Astrocyte (in vitro differentiated cells and primary cell): ENCODE measurements at regions not wholly inside any gene's neighbourhood (a gene's known extent, or its start where the extent isn't known, plus 50 kb on each side); places are given as distances from the start of the nearest gene placed in this dataset.

Source experiments
- DNase-seq: peaks from one replicate; pipeline ENCODE4 v3.0.0-alpha.2; 2010; ENCODE audit warnings: low read depth
- FAIRE-seq: peaks from 2 replicates; lab custom pipeline; 2011; peaks lifted over from hg19 to GRCh38; lab: Jason Lieb, UNC
- H2AFZ ChIP-seq: 2 replicates; pipeline ENCODE4 v1.6.0; 2012; ENCODE audit warnings: low read depth, low read length, inconsistent platforms
- H3K27ac ChIP-seq: 2 replicates; pipeline ENCODE4 v1.5.1; 2011; ENCODE audit warnings: low read depth, low read length, inconsistent platforms
- H3K27me3 ChIP-seq: 2 replicates; pipeline ENCODE4 v1.6.0; 2011; ENCODE audit warnings: low read length, inconsistent platforms; ENCODE audit not compliant: insufficient read depth
- H3K36me3 ChIP-seq: 2 replicates; pipeline ENCODE4 v1.5.1; 2011; ENCODE audit warnings: low read length, inconsistent platforms; ENCODE audit not compliant: insufficient read depth
- H3K4me1 ChIP-seq: 2 replicates; pipeline ENCODE4 v1.5.1; 2011; ENCODE audit warnings: low read length, inconsistent platforms; ENCODE audit not compliant: insufficient read depth
- H3K4me2 ChIP-seq: 2 replicates; pipeline ENCODE4 v1.6.0; 2012; ENCODE audit warnings: low read length, inconsistent platforms
- H3K4me3 ChIP-seq: 2 replicates; pipeline ENCODE4 v1.5.1; 2011; ENCODE audit warnings: low read depth, mild to moderate bottlenecking, low read length, inconsistent platforms; ENCODE audit not compliant: insufficient read depth
- H3K79me2 ChIP-seq: 2 replicates; pipeline ENCODE4 v1.6.0; 2012; ENCODE audit warnings: mild to moderate bottlenecking, low read length, inconsistent platforms; ENCODE audit not compliant: insufficient read depth
- H3K9ac ChIP-seq: 2 replicates; pipeline ENCODE4 v1.6.0; 2012; ENCODE audit warnings: mild to moderate bottlenecking, low read length, inconsistent platforms
- H3K9me3 ChIP-seq: 2 replicates; pipeline ENCODE4 v1.5.1; 2012; ENCODE audit warnings: low read depth, mild to moderate bottlenecking, low read length, inconsistent platforms; ENCODE audit not compliant: insufficient read depth
- H4K20me1 ChIP-seq: 2 replicates; pipeline ENCODE4 v1.6.0; 2012; ENCODE audit warnings: low read length, inconsistent platforms; ENCODE audit not compliant: insufficient read depth
- H3K27ac Mint-ChIP-seq: one replicate; pipeline ENCODE4 v1.8.0; 2021; ENCODE audit warnings: mild to moderate bottlenecking, mixed read lengths; ENCODE audit not compliant: unreplicated experiment
- H3K27me3 Mint-ChIP-seq: one replicate; pipeline ENCODE4 v1.8.0; 2021; ENCODE audit warnings: low read depth, mixed read lengths; ENCODE audit not compliant: unreplicated experiment
- H3K36me3 Mint-ChIP-seq: one replicate; pipeline ENCODE4 v1.8.0; 2021; ENCODE audit warnings: low read depth, mixed read lengths; ENCODE audit not compliant: unreplicated experiment
- H3K4me1 Mint-ChIP-seq: one replicate; pipeline ENCODE4 v1.8.0; 2021; ENCODE audit warnings: low read depth, mixed read lengths; ENCODE audit not compliant: unreplicated experiment
- H3K4me3 Mint-ChIP-seq: one replicate; pipeline ENCODE4 v1.8.0; 2021; ENCODE audit warnings: mild to moderate bottlenecking, moderate library complexity, mixed read lengths; ENCODE audit not compliant: unreplicated experiment
- H3K9me3 Mint-ChIP-seq: one replicate; pipeline ENCODE4 v1.8.0; 2021; ENCODE audit warnings: mild to moderate bottlenecking, mixed read lengths; ENCODE audit not compliant: unreplicated experiment
- EZH2 ChIP-seq: IDR thresholded peaks from 2 replicates; pipeline ENCODE4 v1.6.1; 2012; ENCODE audit warnings: mild to moderate bottlenecking, low read length, inconsistent platforms; ENCODE audit not compliant: insufficient read depth
- TF ChIP-seq, protein P1 (sequence below): IDR thresholded peaks from 2 replicates; pipeline ENCODE4 v1.5.1; 2011; ENCODE audit warnings: low read depth, mild to moderate bottlenecking, inconsistent platforms, low read length, moderate library complexity; ENCODE audit not compliant: insufficient read depth

DNA sequence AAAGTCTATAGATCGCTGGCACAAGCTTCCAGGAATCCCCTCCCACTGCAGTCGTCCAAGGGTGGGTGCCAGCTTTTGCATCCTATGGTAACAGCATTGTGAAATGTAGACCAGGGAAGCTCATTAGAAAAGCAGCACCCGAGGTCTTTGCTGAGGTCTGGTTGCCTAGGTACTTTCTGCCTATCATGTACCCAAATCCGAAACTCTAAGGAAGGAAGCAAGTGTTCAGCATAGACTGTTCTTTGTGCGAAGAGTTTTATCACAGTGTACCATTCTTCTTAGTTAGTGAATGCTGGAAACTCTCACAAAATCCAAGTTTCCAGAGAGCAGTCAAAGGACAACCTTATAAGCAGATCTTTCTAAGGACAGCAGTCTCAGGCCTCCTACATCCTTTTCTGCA, 1532.7 kb upstream of the TMEM132C start:
- H3K4me2 ChIP-seq: no peak overlapping the region
- H3K9ac ChIP-seq: no peak overlapping the region
- Mint-ChIP-seq H3K4me1 (no peaks in the 10 kb centered on the region), H3K36me3 (no peaks in the 10 kb centered on the region), H3K27me3 (no peaks in the 10 kb centered on the region), H3K9me3 (no peaks in the 10 kb centered on the region), H3K27ac (no peak overlapping the region), H3K4me3 (no peak overlapping the region)
- no peaks in the 10 kb centered on the region for H4K20me1 ChIP-seq
- no peak overlapping the region for H2AFZ ChIP-seq
- no peaks in the 10 kb centered on the region for H3K9me3 ChIP-seq
- FAIRE-seq (no peak), DNase-seq (no peak)
- no peaks in the 10 kb centered on the region for H3K4me1 ChIP-seq
- H3K36me3 ChIP-seq: no peaks in the 10 kb centered on the region
- no peaks in the 10 kb centered on the region for H3K27me3 ChIP-seq
- no peak overlapping the region for H3K27ac ChIP-seq
- no peak overlapping the region for H3K4me3 ChIP-seq
- no peak for TF ChIP-seq EZH2
- TF ChIP-seq, protein P1, sequence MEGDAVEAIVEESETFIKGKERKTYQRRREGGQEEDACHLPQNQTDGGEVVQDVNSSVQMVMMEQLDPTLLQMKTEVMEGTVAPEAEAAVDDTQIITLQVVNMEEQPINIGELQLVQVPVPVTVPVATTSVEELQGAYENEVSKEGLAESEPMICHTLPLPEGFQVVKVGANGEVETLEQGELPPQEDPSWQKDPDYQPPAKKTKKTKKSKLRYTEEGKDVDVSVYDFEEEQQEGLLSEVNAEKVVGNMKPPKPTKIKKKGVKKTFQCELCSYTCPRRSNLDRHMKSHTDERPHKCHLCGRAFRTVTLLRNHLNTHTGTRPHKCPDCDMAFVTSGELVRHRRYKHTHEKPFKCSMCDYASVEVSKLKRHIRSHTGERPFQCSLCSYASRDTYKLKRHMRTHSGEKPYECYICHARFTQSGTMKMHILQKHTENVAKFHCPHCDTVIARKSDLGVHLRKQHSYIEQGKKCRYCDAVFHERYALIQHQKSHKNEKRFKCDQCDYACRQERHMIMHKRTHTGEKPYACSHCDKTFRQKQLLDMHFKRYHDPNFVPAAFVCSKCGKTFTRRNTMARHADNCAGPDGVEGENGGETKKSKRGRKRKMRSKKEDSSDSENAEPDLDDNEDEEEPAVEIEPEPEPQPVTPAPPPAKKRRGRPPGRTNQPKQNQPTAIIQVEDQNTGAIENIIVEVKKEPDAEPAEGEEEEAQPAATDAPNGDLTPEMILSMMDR: no peak
- H3K79me2 ChIP-seq: no peaks in the 10 kb centered on the region

DNA sequence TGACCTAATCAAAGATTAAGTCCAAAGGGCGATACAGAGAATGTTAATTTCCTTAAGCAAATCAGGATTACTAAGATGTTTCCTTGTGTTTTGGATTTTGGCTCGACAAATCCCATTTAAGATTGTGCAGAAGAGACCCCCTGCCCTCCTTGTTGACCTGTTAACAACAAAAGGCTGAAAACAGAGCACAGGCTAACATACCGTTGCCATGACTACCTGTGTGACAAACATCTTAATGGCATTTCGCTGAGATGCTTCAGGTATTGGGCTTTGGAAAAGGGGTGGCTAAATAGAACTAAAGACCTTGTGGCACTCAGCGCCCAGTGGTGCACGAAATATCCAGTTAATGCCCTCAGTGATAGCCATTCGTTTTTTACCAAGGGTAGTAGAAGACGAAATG, 1532.3 kb upstream of the TMEM132C start:
- no peak for TF ChIP-seq EZH2
- TF ChIP-seq, protein P1: no peak
- Histone ChIP-seq H3K9ac (no peak overlapping the region), H3K4me1 (no peaks in the 10 kb centered on the region), H3K9me3 (no peaks in the 10 kb centered on the region), H3K27me3 (no peaks in the 10 kb centered on the region), H3K36me3 (no peaks in the 10 kb centered on the region), H3K27ac (no peak overlapping the region), H2AFZ (no peak overlapping the region), H3K4me2 (no peak overlapping the region), H3K4me3 (no peak overlapping the region), H3K79me2 (no peaks in the 10 kb centered on the region), H4K20me1 (no peaks in the 10 kb centered on the region)
- FAIRE-seq (no peak), DNase-seq (no peak)
- no peaks in the 10 kb centered on the region for H3K4me1 Mint-ChIP-seq
- H3K27ac Mint-ChIP-seq: no peak overlapping the region
- no peak overlapping the region for H3K4me3 Mint-ChIP-seq
- no peaks in the 10 kb centered on the region for H3K9me3 Mint-ChIP-seq
- H3K27me3 Mint-ChIP-seq: no peaks in the 10 kb centered on the region
- no peaks in the 10 kb centered on the region for H3K36me3 Mint-ChIP-seq

DNA sequence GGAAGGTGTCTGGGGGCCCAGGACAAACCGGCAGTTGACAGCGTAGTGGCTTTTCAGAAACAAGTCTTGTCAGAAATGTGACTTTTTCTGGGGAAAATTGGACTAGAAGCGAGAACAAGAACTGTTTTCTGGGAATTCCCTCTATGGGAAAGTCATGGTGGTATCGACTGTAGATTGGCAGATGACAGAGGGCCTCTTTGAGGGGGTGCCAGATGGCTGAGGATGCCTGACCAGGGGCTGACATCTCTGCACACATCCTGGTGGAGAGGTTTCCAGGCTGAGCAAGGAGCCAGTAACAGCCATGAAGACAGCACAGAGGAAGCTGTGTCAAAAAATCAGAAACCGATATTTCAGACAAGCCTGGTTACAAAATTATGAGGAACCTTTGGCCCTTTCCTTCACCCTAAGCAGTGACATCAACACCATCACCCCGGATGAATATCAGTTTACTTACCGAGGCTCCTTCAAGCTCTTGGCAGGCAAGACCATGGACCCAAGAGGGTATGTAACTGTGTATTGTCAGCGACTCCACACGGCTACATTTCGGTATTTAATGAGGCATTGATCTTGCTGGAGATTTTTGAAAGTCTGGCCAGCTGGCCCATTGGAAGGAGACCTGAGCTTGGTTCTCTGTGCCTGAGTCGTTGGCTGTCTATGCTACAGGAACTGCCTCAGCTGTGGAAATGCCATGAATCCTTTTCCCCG, 1525.3 kb upstream of the TMEM132C start:
- DNase-seq (no peak), FAIRE-seq (no peak)
- Histone ChIP-seq H3K27me3 (no peaks in the 10 kb centered on the region), H3K9ac (no peak overlapping the region), H2AFZ (no peak overlapping the region), H3K9me3 (no peaks in the 10 kb centered on the region), H3K4me3 (no peak overlapping the region), H3K27ac (no peak overlapping the region), H3K4me1 (no peaks in the 10 kb centered on the region), H3K4me2 (no peak overlapping the region), H3K79me2 (no peaks in the 10 kb centered on the region), H4K20me1 (no peaks in the 10 kb centered on the region), H3K36me3 (no peaks in the 10 kb centered on the region)
- Mint-ChIP-seq H3K4me1 (no peaks in the 10 kb centered on the region), H3K27ac (no peak overlapping the region), H3K27me3 (no peaks in the 10 kb centered on the region), H3K4me3 (no peak overlapping the region), H3K36me3 (no peaks in the 10 kb centered on the region), H3K9me3 (peaks cover 4% of the 10 kb centered on the region)
- TF ChIP-seq, protein P1: no peak
- TF ChIP-seq EZH2: no peak
